Neuronal stem cell (in vitro differentiated cells): ENCODE measurements at regions not wholly inside any gene's neighbourhood (a gene's known extent, or its start where the extent isn't known, plus 50 kb on each side); places are given as distances from the start of the nearest gene placed in this dataset.

ENCODE experiments used
- DNase-seq: peaks from one replicate; pipeline ENCODE4 v3.0.0-alpha.2; 2013; ENCODE audit warnings: low spot score
- H2AFZ ChIP-seq: one replicate; pipeline ENCODE4 v1.6.1; 2013; ENCODE audit warnings: mild to moderate bottlenecking, low read length, inconsistent platforms
- H2AK5ac ChIP-seq: 2 replicates; pipeline ENCODE4 v1.6.1; 2013; ENCODE audit warnings: low read depth, mild to moderate bottlenecking, inconsistent platforms, low read length, moderate library complexity, mixed read lengths
- H2BK120ac ChIP-seq: 2 replicates; pipeline ENCODE4 v1.6.1; 2013; ENCODE audit warnings: low read depth, mild to moderate bottlenecking, inconsistent platforms, low read length, moderate library complexity, mixed read lengths
- H2BK12ac ChIP-seq: one replicate; pipeline ENCODE4 v1.6.1; 2013; ENCODE audit warnings: low read length, inconsistent platforms
- H2BK15ac ChIP-seq: 2 replicates; pipeline ENCODE4 v1.6.1; 2013; ENCODE audit warnings: mild to moderate bottlenecking, low read length, inconsistent platforms, mixed read lengths
- H2BK5ac ChIP-seq: one replicate; pipeline ENCODE4 v1.6.1; 2013; ENCODE audit warnings: inconsistent platforms, mild to moderate bottlenecking, low read length, moderate library complexity
- H3K14ac ChIP-seq: one replicate; pipeline ENCODE4 v1.6.1; 2013; ENCODE audit warnings: low read length, inconsistent platforms
- H3K18ac ChIP-seq: 2 replicates; pipeline ENCODE4 v1.6.1; 2013; ENCODE audit warnings: low read length, inconsistent platforms
- H3K23ac ChIP-seq: 2 replicates; pipeline ENCODE4 v1.6.1; 2013; ENCODE audit warnings: low read depth, mild to moderate bottlenecking, mixed read lengths, low read length, inconsistent platforms; ENCODE audit not compliant: poor library complexity
- H3K27ac ChIP-seq: replicated peaks from 3 replicates; pipeline ENCODE4 v1.5.1; 2013; ENCODE audit warnings: low read length, inconsistent platforms
- H3K27me3 ChIP-seq, 3 experiments: 2 replicates each; pipeline ENCODE4 v1.6.1; 2013; ENCODE audit warnings: low read length in 3 of 3, mild to moderate bottlenecking in 2 of 3, inconsistent platforms in 1 of 3, low read depth in 1 of 3, mixed read lengths in 1 of 3, moderate library complexity in 1 of 3; ENCODE audit not compliant: control insufficient read depth in 3 of 3, insufficient read depth in 3 of 3
- H3K36me3 ChIP-seq, 2 donors: replicated peaks in 1 of 2; 2 replicates each; pipeline ENCODE4 v1.6.1; 2013; ENCODE audit warnings: low read length in 2 of 2; ENCODE audit not compliant: control insufficient read depth in 2 of 2, insufficient read depth in 2 of 2
- H3K4ac ChIP-seq: 2 replicates; pipeline ENCODE4 v1.6.1; 2013; ENCODE audit warnings: inconsistent platforms, mild to moderate bottlenecking, low read length, moderate library complexity
- H3K4me1 ChIP-seq, 2 donors: 1 replicate in 1 of 2; 2 replicates in 1 of 2; pipeline ENCODE4 v1.6.1; 2013; ENCODE audit warnings: low read length in 2 of 2, low read depth in 1 of 2; ENCODE audit not compliant: control insufficient read depth in 2 of 2, insufficient read depth in 1 of 2
- H3K4me2 ChIP-seq: one replicate; pipeline ENCODE4 v1.6.1; 2013; ENCODE audit warnings: mild to moderate bottlenecking, low read length, inconsistent platforms; ENCODE audit not compliant: insufficient read depth, poor library complexity, severe bottlenecking
- H3K4me3 ChIP-seq, 2 donors: 2 replicates each; pipeline ENCODE4 v1.5.1; 2013; ENCODE audit warnings: low read length in 2 of 2, mild to moderate bottlenecking in 2 of 2, inconsistent platforms in 1 of 2, moderate library complexity in 1 of 2
- H3K79me1 ChIP-seq: one replicate; pipeline ENCODE4 v1.6.1; 2013; ENCODE audit warnings: low read depth, mild to moderate bottlenecking, inconsistent platforms, low read length, moderate library complexity
- H3K9ac ChIP-seq: one replicate; pipeline ENCODE4 v1.6.1; 2013; ENCODE audit warnings: mild to moderate bottlenecking, low read depth, low read length, inconsistent platforms; ENCODE audit not compliant: poor library complexity
- H3K9me3 ChIP-seq, 2 donors: replicated peaks in 1 of 2; 2 replicates each; pipeline versions ENCODE3 to v1.6.1; 2013; ENCODE audit warnings: low read length in 2 of 2, mild to moderate bottlenecking in 2 of 2, inconsistent platforms in 1 of 2, low read depth in 1 of 2, mixed read lengths in 1 of 2, moderate library complexity in 1 of 2; ENCODE audit not compliant: control insufficient read depth in 2 of 2, insufficient read depth in 1 of 2
- H4K8ac ChIP-seq: one replicate; pipeline ENCODE4 v1.6.1; 2013; ENCODE audit warnings: low read depth, mild to moderate bottlenecking, inconsistent platforms, low read length, moderate library complexity
- H4K91ac ChIP-seq: one replicate; pipeline ENCODE4 v1.6.1; 2013; ENCODE audit warnings: low read length, low read depth, mild to moderate bottlenecking, inconsistent platforms; ENCODE audit not compliant: poor library complexity
- WGBS, 2 donors: extraction: QIAGEN DNeasy Blood & Tissue Kit; methylation state at CpG; one replicate each; pipeline ENCODE4 v1.1.7; 2013; ENCODE audit warnings: missing lambda C conversion rate in 2 of 2, mixed read lengths in 1 of 2; ENCODE audit not compliant: insufficient read length in 2 of 2, insufficient replicate concordance in 1 of 2; ENCODE audit errors: extremely low coverage in 2 of 2; 5-methylcytosine and 5-hydroxymethylcytosine counted together

DNA sequence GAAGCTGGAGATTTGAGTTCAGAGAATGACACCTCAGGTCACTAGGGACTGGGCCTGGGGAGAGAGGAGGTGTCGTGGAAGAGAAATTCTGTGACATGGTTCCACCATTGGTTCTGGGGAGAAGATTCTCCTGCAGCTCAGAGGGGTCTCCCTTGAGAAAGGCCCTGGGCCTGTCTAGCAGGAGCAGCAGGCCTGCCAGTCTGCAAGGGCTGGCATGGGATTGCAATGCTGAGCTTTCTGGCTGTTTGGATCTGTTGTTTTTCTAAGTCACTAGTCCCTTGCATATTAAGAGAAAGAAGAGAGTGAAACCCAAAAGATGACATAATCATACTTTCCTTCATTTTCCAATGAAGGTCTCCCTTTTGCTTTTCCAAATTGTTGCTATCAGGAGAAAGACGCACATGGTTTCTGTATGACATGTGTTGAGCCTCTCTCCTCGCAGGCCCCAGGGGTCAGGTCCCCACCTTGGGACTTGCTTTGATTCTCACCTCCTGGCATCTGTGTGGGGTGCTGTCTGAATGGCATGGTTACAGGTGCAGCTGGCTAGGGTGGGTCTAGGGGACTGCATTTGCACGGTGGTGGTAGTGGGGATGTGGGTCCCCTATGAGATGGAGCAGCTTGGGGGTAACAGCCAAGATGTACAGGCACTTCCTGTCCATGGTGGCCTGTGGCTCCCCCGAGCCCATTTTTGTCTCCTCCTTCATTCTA is 117.8 kb downstream of the GLI2 start:
- H3K4ac ChIP-seq = no peak overlapping the region
- no peak overlapping the region for H2AFZ ChIP-seq
- H3K9ac ChIP-seq = no peak overlapping the region
- DNase-seq = no peak
- no peak overlapping the region for H2BK15ac ChIP-seq
- no peak overlapping the region for H3K18ac ChIP-seq
- H4K91ac ChIP-seq = no peak overlapping the region
- H3K4me3 ChIP-seq = no peak overlapping the region
- H3K27ac ChIP-seq = no peak overlapping the region
- peaks cover 4 to 34% of the 10 kb centered on the region in 2 donors for H3K36me3 ChIP-seq
- H4K8ac ChIP-seq = no peak overlapping the region
- H3K9me3 ChIP-seq = peaks cover 0 to 12% of the 10 kb centered on the region in 2 donors
- H2AK5ac ChIP-seq = no peak overlapping the region
- no peak overlapping the region for H3K4me2 ChIP-seq
- H3K27me3 ChIP-seq = no peaks in the 10 kb centered on the region
- WGBS, 2 donors = no CpG with 5 or more reads among the region's 5 CpGs
- peaks cover 7 to 27% of the 10 kb centered on the region in 2 donors for H3K4me1 ChIP-seq
- no peak overlapping the region for H3K14ac ChIP-seq
- H3K23ac ChIP-seq = no peak overlapping the region
- no peak overlapping the region for H2BK120ac ChIP-seq
- peaks cover 13% of the 10 kb centered on the region for H3K79me1 ChIP-seq
- no peak overlapping the region for H2BK12ac ChIP-seq
- H2BK5ac ChIP-seq = no peak overlapping the region

DNA sequence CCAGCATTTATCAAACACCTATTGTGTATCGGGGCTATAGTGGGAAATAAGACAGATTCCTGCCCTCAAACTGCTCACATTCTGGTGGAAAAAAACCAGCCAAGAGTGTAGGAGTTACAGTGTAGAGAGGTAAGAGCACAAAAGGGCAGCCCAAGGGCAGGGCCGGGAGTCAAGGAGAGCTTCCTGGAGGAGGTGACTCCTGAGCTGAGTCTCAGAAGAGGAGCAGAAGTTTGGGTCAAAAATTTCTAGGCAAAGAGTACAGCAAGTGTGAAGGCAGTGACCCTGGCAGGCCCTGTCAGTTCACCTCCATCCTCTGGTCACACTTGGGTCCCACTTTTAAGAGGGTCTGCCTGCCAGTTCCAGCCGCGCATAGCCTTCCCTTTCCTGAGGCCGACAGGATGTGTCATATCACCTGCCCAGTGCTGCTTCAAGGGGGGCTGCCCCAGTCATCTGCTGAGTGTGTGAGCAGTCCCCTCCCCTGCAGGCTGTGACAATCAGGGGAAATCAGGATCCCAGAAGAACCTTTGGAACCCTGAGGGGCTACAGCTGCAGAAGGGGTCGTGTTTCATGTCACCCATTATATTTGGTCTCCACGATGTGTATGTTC is 118.4 kb downstream of the GLI2 start:
- Histone ChIP-seq H3K9ac (peak overlapping the region; percentile 79), H2BK12ac (no peak overlapping the region), H2AFZ (no peak overlapping the region), H3K18ac (no peak overlapping the region), H3K14ac (no peak overlapping the region), H2BK15ac (no peak overlapping the region), H3K27me3 (no peaks in the 10 kb centered on the region), H4K8ac (no peak overlapping the region), H3K27ac (no peak overlapping the region), H3K4ac (no peak overlapping the region), H3K4me1 (peaks cover 13 to 32% of the 10 kb centered on the region in 2 donors), H3K36me3 (peaks cover 4 to 28% of the 10 kb centered on the region in 2 donors), H3K79me1 (peaks cover 11% of the 10 kb centered on the region), H2AK5ac (no peak overlapping the region), H3K4me2 (no peak overlapping the region), H2BK5ac (no peak overlapping the region), H3K4me3 (no peak overlapping the region), H4K91ac (no peak overlapping the region), H3K9me3 (peaks cover 0 to 5% of the 10 kb centered on the region in 2 donors), H3K23ac (no peak overlapping the region), H2BK120ac (no peak overlapping the region)
- no peak for DNase-seq
- no CpG with 5 or more reads among the region's 7 CpGs for WGBS, 2 donors

DNA sequence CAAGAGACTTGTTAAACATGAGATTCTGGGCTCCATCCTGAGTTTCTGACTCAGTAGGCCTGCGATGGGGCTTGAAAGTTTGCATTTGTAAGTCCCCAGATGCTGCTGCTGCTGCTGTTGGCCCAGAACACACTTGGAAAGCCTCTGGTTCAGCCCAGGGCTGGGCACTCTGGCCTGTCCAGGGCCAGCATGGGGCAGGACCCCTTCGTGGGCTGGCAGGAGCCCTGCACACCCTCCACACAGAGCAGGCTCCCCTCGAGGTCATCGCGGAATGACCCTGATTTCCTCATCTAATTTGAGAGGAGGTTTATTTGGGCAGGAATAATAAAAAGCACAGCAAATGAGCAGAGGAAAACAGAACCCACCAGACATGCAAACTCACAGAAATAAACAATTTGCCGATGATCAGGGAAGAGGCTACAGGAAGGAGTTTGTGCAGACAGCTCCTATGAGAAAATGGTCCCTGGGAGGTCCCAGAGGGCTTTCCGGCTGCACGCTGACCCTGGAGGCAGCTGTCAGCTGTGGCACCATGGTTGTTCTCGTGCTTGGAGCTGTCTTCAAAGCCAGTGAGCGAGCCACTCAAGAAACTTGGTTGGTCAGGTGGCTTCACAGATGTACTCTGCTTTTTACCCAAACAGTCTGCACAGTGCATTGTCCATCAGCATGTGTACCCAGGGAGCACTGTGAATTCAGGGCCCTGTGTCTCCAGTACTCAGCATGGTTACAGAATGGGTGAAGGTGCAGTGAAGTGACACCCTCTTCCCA is 119.3 kb downstream of the GLI2 start:
- peaks cover 11% of the 10 kb centered on the region for H3K79me1 ChIP-seq
- no peak overlapping the region for H3K4ac ChIP-seq
- no peak overlapping the region for H2BK12ac ChIP-seq
- H2BK15ac ChIP-seq = no peak overlapping the region
- WGBS, 2 donors = no CpG with 5 or more reads among the region's 10 CpGs
- no peaks in the 10 kb centered on the region for H3K9me3 ChIP-seq
- no peak overlapping the region for H2BK120ac ChIP-seq
- H2AFZ ChIP-seq = no peak overlapping the region
- no peaks in the 10 kb centered on the region for H3K27me3 ChIP-seq
- no peak overlapping the region for H3K9ac ChIP-seq
- H3K4me2 ChIP-seq = no peak overlapping the region
- no peak overlapping the region for H2BK5ac ChIP-seq
- no peak overlapping the region for H3K27ac ChIP-seq
- H3K23ac ChIP-seq = peak overlapping the region; percentile 53
- no peak overlapping the region for H4K91ac ChIP-seq
- peaks cover 4 to 21% of the 10 kb centered on the region in 2 donors for H3K36me3 ChIP-seq
- no peak overlapping the region for H2AK5ac ChIP-seq
- H4K8ac ChIP-seq = no peak overlapping the region
- no peak overlapping the region for H3K4me3 ChIP-seq
- H3K4me1 ChIP-seq = peaks cover 15 to 35% of the 10 kb centered on the region in 2 donors
- DNase-seq = no peak
- H3K18ac ChIP-seq = peak overlapping the region; percentile 32
- H3K14ac ChIP-seq = no peak overlapping the region

- no peaks in the 10 kb centered on the region for H3K9me3 ChIP-seq
- no peak overlapping the region for H2AFZ ChIP-seq
- H3K27ac ChIP-seq = no peak overlapping the region
- peak overlapping the region; percentile 81 for H3K18ac ChIP-seq
- no peak overlapping the region for H2BK120ac ChIP-seq
- H4K91ac ChIP-seq = no peak overlapping the region
- DNase-seq = no peak
- H3K23ac ChIP-seq = no peak overlapping the region
- H3K14ac ChIP-seq = peak overlapping the region; percentile 91
- no peaks in the 10 kb centered on the region for H3K27me3 ChIP-seq
- H3K4me3 ChIP-seq = no peak overlapping the region
- H3K79me1 ChIP-seq = peaks cover 9% of the 10 kb centered on the region
- H3K36me3 ChIP-seq = peaks cover 2 to 19% of the 10 kb centered on the region in 2 donors
- WGBS, 2 donors = no CpG with 5 or more reads among the region's 4 CpGs
- peak overlapping the region; percentile 4 for H2BK15ac ChIP-seq
- H3K4me2 ChIP-seq = no peak overlapping the region
- peak overlapping the region; percentile 58 for H2BK12ac ChIP-seq
- H3K4ac ChIP-seq = no peak overlapping the region
- H3K4me1 ChIP-seq = peaks cover 17 to 39% of the 10 kb centered on the region in 2 donors
- peak overlapping the region; percentile 22 for H3K9ac ChIP-seq
- peak overlapping the region; percentile 48 for H2AK5ac ChIP-seq
- no peak overlapping the region for H4K8ac ChIP-seq
- peak overlapping the region; percentile 7 for H2BK5ac ChIP-seq
Measured at GRCh38 chr2:120855855-120856405, 120.3 kb downstream of the GLI2 start.
